Prostate gland (tissue), 2 donors: ENCODE measurements at regions not wholly inside any gene's neighbourhood (a gene's known extent, or its start where the extent isn't known, plus 50 kb on each side); places are given as distances from the start of the nearest gene placed in this dataset.

ENCODE experiments used
- DNase-seq: peaks from one replicate; pipeline ENCODE4 v3.0.0-alpha.2; 2019; ENCODE audit warnings: low spot score
- H3K27ac ChIP-seq, 2 donors: fragments of 200-600 bp; sonication (generic); 2 replicates each; pipeline ENCODE4 v1.5.1; 2017 to 2019
- H3K27me3 ChIP-seq: fragments of 200-600 bp; sonication (generic); replicated peaks from 2 replicates; pipeline ENCODE4 v1.5.1; 2019; ENCODE audit not compliant: insufficient read depth
- H3K36me3 ChIP-seq, 2 donors: fragments of 200-600 bp; sonication (generic); 1 replicate in 1 of 2; 2 replicates in 1 of 2; pipeline versions ENCODE4 v1.5.1 to v1.8.1; 2017 to 2019
- H3K4me1 ChIP-seq: fragments of 200-600 bp; sonication (generic); replicated peaks from 2 replicates; pipeline ENCODE4 v1.5.1; 2019
- H3K4me3 ChIP-seq, 2 donors: fragments of 200-600 bp; sonication (generic); 2 replicates each; pipeline ENCODE4 v1.5.1; 2017 to 2019
- H3K9me3 ChIP-seq: fragments of 200-600 bp; sonication (generic); 2 replicates; pipeline ENCODE4 v1.5.1; 2017
- POLR2A ChIP-seq: fragments of 450-650 bp; IDR thresholded peaks from one replicate; pipeline ENCODE4 v1.6.1; 2016; ENCODE audit warnings: antibody characterized with exemption, mild to moderate bottlenecking
- POLR2AphosphoS5 ChIP-seq: sonication (generic); formaldehyde crosslinking; IDR thresholded peaks from one replicate; pipeline ENCODE4 v1.6.1; 2017; ENCODE audit warnings: antibody characterized with exemption
- WGBS: methylation state at CpG from one replicate; pipeline ENCODE4 v1.1.5; 2018; 5-methylcytosine and 5-hydroxymethylcytosine counted together
- intact Hi-C: fragments of 100-400 bp; cut with DNase I; formaldehyde crosslinking; loops from one replicate; pipeline ENCODE4 v1.14.2; 2022
- TF ChIP-seq, protein P1 (sequence below), 4 experiments: fragments of 200-600 bp in 2 of 4; fragments of 450-650 bp in 2 of 4; sonication (generic) in 2 of 4; IDR thresholded peaks; 1 replicate in 3 of 4; 2 replicates in 1 of 4; pipeline ENCODE4 v1.5.1; 2016 to 2019; ENCODE audit warnings: antibody characterized with exemption in 4 of 4, mild to moderate bottlenecking in 2 of 4, moderate library complexity in 2 of 4

DNA sequence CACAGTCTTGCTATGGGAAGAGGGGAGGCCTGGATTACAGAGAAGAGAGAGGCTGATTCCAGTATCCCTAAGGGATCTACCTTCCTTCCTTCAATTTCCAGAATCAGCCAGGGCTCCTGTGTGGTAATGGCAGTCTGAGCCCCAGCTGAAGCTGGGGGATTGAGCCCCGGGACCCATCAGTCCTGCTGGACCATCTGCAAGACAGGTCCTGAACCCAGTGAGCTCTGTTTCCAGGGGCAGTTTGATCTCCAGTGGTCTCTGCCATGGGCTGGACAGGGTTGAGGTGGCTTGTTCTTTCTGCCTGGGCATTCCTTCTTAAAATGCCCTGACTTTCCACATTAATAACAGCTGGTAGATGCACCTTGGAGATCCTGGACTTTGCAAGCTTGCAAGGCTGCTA lies 685.2 kb downstream of the TBL1XR1 start:
- H3K4me3 ChIP-seq: no peak overlapping the region
- H3K27ac ChIP-seq: no peak overlapping the region
- intact Hi-C loops: loop anchor here (5.0 kb wide), 1 partner anchor 425 kb away; no protein-coding TSS in a partner anchor
- no peak for TF ChIP-seq POLR2AphosphoS5
- no peak for TF ChIP-seq POLR2A
- TF ChIP-seq, protein P1, sequence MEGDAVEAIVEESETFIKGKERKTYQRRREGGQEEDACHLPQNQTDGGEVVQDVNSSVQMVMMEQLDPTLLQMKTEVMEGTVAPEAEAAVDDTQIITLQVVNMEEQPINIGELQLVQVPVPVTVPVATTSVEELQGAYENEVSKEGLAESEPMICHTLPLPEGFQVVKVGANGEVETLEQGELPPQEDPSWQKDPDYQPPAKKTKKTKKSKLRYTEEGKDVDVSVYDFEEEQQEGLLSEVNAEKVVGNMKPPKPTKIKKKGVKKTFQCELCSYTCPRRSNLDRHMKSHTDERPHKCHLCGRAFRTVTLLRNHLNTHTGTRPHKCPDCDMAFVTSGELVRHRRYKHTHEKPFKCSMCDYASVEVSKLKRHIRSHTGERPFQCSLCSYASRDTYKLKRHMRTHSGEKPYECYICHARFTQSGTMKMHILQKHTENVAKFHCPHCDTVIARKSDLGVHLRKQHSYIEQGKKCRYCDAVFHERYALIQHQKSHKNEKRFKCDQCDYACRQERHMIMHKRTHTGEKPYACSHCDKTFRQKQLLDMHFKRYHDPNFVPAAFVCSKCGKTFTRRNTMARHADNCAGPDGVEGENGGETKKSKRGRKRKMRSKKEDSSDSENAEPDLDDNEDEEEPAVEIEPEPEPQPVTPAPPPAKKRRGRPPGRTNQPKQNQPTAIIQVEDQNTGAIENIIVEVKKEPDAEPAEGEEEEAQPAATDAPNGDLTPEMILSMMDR (IDR thresholded peaks at IDR 0.05): no peak
- 100% methylated on average over 1 of the region's 1 CpG for WGBS
- no peaks in the 10 kb centered on the region for H3K9me3 ChIP-seq
- no peaks in the 10 kb centered on the region for H3K36me3 ChIP-seq
- no peaks in the 10 kb centered on the region for H3K4me1 ChIP-seq
- no peak for DNase-seq
- H3K27me3 ChIP-seq: no peaks in the 10 kb centered on the region

DNA sequence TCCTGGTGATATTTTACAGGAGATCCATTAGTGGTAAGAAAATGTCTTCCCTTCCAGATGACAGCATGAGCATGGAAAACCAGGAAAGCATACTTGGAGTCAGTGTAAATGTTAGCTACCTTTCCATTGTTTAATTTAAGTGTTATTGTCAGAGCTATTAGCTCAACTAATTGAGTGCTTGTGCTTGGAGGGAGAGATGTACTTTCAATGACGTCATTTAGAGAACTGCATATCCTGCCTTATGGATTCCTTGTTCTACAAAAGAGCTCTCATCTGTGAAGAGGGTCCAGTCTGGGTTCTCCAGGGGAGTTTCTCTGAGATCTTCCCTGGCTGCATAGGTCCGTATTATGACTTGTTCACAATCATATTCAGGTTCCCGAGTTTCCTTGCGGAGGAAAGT lies 687.2 kb downstream of the TBL1XR1 start:
- intact Hi-C loops: loop anchor here (5.0 kb wide), 1 partner anchor 427 kb away; no protein-coding TSS in a partner anchor
- no peaks in the 10 kb centered on the region for H3K27me3 ChIP-seq
- WGBS: 97% methylated on average over 4 of the region's 4 CpGs

DNA sequence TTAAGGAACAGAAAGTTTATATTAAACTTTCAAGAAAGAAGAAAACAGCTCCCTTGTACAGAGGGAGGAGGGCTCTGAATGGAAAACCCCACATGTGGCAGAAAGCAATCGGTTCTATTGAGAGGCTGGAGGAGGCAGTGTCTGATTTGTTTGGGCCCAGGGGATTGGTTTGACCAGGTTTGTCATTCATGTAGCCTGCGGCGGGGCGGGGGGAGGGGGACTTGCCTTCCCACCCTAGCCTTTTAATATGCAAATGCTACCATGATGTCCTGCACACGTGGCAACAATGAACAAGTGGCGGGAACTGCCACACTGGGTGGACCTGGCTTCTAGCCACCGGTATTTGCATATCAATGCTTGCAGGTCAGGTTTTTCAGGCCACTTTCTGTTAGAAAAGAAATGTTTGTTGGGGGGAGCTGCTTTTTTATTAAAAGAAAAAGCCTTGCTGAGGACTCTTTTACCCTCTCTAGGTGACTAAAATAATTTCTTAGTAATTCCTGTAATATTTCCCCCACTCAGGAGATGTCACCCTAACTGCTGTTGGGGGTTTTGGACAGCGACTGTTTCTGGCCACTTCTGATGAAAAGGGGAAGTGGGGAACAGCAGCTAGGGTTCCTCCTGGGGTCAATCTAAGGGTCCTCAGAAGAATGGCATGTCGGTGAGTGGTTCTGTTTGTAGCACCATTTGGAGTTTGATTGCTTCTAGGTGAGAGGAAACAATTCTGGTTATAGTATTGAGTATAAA lies 691.2 kb downstream of the TBL1XR1 start:
- intact Hi-C loops: no loop called here
- Histone ChIP-seq H3K36me3 (no peaks in the 10 kb centered on the region), H3K27me3 (no peaks in the 10 kb centered on the region), H3K9me3 (no peaks in the 10 kb centered on the region), H3K4me1 (no peaks in the 10 kb centered on the region), H3K4me3 (no peak overlapping the region), H3K27ac (no peak overlapping the region)
- no peak for DNase-seq
- WGBS: 64% methylated on average over 9 of the region's 9 CpGs
- TF ChIP-seq POLR2A (no peak), POLR2AphosphoS5 (no peak)
- TF ChIP-seq, protein P1 (IDR thresholded peaks at IDR 0.05): no peak

More for the DNA sequence above, 687.2 kb downstream of the TBL1XR1 start:
- Histone ChIP-seq H3K36me3 (no peaks in the 10 kb centered on the region), H3K4me3 (no peak overlapping the region), H3K9me3 (no peaks in the 10 kb centered on the region), H3K4me1 (no peaks in the 10 kb centered on the region), H3K27ac (no peak overlapping the region)
- TF ChIP-seq POLR2A (no peak), POLR2AphosphoS5 (no peak)
- TF ChIP-seq, protein P1 (IDR thresholded peaks at IDR 0.05): no peak
- DNase-seq: no peak

DNA sequence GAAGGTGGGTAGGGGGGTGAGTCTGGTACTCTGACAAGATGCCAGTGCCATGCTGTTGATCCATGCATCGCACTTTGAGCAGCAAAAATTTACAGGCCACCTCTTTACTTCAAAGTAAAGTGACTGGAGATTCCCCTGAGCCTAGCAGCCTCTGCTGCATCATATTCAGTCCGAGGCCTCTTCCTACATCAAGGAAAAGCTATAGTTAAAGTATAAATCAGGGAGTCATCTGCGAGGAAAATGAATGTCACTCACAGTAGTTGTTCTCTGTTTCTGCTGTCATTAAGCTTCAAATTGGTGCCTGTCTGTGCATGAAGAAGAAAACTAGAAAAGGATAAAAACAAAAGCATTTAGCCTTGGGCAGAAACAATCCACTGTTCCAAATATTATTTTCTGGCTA lies 706.2 kb downstream of the TBL1XR1 start:
- Histone ChIP-seq H3K27me3 (no peaks in the 10 kb centered on the region), H3K9me3 (no peaks in the 10 kb centered on the region), H3K27ac (no peak overlapping the region), H3K4me1 (no peaks in the 10 kb centered on the region), H3K4me3 (no peak overlapping the region), H3K36me3 (no peaks in the 10 kb centered on the region)
- TF ChIP-seq POLR2A: no peak
- no peak for TF ChIP-seq POLR2AphosphoS5
- TF ChIP-seq, protein P1 (IDR thresholded peaks at IDR 0.05): no peak
- whole genome bisulfite sequencing: 61% methylated on average over 3 of the region's 3 CpGs
- intact Hi-C loops: no loop called here
- DNase-seq: no peak

DNA sequence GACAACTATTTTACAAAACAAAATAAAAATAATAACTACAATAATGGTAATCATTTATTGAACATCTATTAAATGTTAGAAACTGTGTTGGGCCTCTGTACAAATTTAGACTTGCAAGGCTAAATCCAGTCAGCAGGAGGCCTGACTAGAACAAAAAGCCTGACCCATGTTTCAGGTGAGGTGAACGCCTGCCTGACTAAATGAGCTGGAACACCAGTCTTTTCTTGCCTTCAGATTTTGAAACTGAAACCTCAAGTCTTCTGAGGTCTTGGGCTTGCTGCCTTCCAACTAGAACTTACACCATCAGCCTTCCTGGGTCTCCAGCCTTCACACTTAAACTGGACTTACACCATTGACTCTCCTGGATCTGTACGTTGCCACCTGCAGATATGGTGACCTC lies 706.9 kb downstream of the TBL1XR1 start:
- H3K4me3 ChIP-seq: no peak overlapping the region
- H3K27me3 ChIP-seq: no peaks in the 10 kb centered on the region
- H3K4me1 ChIP-seq: no peaks in the 10 kb centered on the region
- DNase-seq: no peak
- no peaks in the 10 kb centered on the region for H3K9me3 ChIP-seq
- H3K27ac ChIP-seq: no peak overlapping the region
- no peaks in the 10 kb centered on the region for H3K36me3 ChIP-seq
- intact Hi-C loops: no loop called here
- WGBS: 96% methylated on average over 2 of the region's 2 CpGs
- no peak for TF ChIP-seq POLR2AphosphoS5
- TF ChIP-seq, protein P1 (IDR thresholded peaks at IDR 0.05): no peak
- no peak for TF ChIP-seq POLR2A
